ENCODE measurements at regions not wholly inside any gene's neighbourhood (a gene's known extent, or its start where the extent isn't known, plus 50 kb on each side); places are given as distances from the start of the nearest gene placed in this dataset.

GRCh38 chr2:75338461-75338860 lies 139.1 kb upstream of the TACR1 start:
- 86 to 87% methylated on average over 5 of the region's 5 CpGs for WGBS, 2 donors
- H3K9me3 ChIP-seq, result no peaks in the 10 kb centered on the region
- no peaks in the 10 kb centered on the region for H3K36me3 ChIP-seq
- no peak for TF ChIP-seq POLR2AphosphoS5 (IDR thresholded peaks at IDR 0.05)
- TF ChIP-seq, protein P1, sequence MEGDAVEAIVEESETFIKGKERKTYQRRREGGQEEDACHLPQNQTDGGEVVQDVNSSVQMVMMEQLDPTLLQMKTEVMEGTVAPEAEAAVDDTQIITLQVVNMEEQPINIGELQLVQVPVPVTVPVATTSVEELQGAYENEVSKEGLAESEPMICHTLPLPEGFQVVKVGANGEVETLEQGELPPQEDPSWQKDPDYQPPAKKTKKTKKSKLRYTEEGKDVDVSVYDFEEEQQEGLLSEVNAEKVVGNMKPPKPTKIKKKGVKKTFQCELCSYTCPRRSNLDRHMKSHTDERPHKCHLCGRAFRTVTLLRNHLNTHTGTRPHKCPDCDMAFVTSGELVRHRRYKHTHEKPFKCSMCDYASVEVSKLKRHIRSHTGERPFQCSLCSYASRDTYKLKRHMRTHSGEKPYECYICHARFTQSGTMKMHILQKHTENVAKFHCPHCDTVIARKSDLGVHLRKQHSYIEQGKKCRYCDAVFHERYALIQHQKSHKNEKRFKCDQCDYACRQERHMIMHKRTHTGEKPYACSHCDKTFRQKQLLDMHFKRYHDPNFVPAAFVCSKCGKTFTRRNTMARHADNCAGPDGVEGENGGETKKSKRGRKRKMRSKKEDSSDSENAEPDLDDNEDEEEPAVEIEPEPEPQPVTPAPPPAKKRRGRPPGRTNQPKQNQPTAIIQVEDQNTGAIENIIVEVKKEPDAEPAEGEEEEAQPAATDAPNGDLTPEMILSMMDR (IDR thresholded peaks at IDR 0.05), result no peak
- TF ChIP-seq POLR2A (IDR thresholded peaks at IDR 0.05), result no peak
- TF ChIP-seq EP300 (IDR thresholded peaks at IDR 0.05), result no peak
- no peaks in the 10 kb centered on the region for H3K27me3 ChIP-seq
- H3K4me3 ChIP-seq, result no peak overlapping the region
- DNase-seq (no peak), ATAC-seq (ENCODE audit: low FRiP score in 2 of 2) (no peak)
- no peak overlapping the region for H3K27ac ChIP-seq
- H3K4me1 ChIP-seq, result no peaks in the 10 kb centered on the region

DNA sequence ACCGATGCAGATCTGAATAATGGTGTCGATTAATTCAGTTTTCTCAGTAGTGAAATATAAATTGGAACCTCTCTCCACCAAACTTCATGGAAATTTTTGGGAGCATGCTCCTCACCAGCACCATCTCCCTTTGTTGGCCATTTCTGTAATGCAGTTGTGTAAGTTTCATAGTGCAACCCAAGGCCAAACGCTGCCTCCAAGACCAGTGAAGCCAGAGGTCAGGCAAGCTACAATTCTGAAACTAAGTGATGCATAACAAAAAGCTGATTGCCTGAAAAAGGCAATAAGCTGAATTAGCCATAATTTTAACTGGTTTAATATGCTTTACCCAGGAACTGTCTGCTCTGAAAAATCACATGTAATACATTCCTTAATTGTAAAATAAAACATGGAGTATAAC lies 138.3 kb upstream of the TACR1 start:
- Histone ChIP-seq H3K9me3 (no peaks in the 10 kb centered on the region), H3K36me3 (no peaks in the 10 kb centered on the region), H3K4me3 (no peak overlapping the region), H3K27ac (no peak overlapping the region), H3K4me1 (no peaks in the 10 kb centered on the region), H3K27me3 (no peaks in the 10 kb centered on the region)
- 82 to 98% methylated on average over 3 of the region's 3 CpGs for WGBS, 2 donors
- ATAC-seq (ENCODE audit: low FRiP score in 2 of 2) (no peak), DNase-seq (no peak)
- TF ChIP-seq POLR2A (IDR thresholded peaks at IDR 0.05) (no peak), POLR2AphosphoS5 (IDR thresholded peaks at IDR 0.05) (no peak), EP300 (IDR thresholded peaks at IDR 0.05) (no peak)
- TF ChIP-seq, protein P1 (IDR thresholded peaks at IDR 0.05), result no peak

DNA sequence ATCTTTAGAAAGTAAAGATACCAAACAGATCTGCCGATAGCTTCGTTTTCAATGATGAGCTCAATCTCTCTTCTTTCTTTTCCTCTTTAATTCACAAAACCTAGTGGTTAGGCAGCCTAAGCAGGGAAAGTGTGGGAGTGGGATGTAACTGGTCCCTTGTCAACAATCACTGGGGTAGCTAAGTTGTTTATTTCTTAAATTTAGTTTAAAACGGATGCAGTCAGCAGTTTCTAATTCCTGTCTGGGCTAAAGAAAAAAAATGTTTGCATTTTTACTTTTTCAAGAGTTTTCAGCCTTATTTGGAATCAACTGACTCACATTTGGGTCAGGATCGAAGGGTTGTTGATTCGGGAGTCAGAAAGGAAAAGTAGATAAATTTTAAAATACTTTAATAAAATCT lies 137.7 kb upstream of the TACR1 start:
- Histone ChIP-seq H3K4me3 (no peak overlapping the region), H3K27me3 (no peaks in the 10 kb centered on the region), H3K9me3 (no peaks in the 10 kb centered on the region), H3K27ac (no peak overlapping the region), H3K36me3 (no peaks in the 10 kb centered on the region), H3K4me1 (no peaks in the 10 kb centered on the region)
- ATAC-seq (ENCODE audit: low FRiP score in 2 of 2) (no peak), DNase-seq (no peak)
- WGBS, 2 donors, result 48 to 62% methylated on average over 5 of the region's 5 CpGs
- TF ChIP-seq, protein P1 (IDR thresholded peaks at IDR 0.05), result no peak

DNA sequence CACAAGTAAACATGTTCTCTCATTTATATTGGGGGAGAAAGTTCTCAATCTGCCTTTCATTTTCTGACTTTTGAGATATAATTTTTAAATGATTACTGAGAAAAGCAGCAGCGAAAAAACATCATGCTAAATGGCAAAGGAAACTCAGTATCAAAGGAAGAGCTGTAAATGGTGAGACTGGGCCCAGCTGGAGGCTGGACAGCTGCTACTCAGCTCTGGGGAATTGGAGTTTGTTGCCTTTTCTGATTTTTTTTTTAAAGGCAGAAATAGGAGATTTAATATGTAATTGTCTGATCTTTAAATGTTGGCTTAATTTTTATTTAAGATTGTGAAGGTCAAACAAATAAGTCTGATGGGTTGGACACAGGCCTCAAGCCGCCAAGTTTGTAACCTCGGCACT lies 137.1 kb upstream of the TACR1 start:
- Histone ChIP-seq H3K27me3 (no peaks in the 10 kb centered on the region), H3K36me3 (no peaks in the 10 kb centered on the region), H3K9me3 (no peaks in the 10 kb centered on the region), H3K4me1 (no peaks in the 10 kb centered on the region), H3K27ac (no peak overlapping the region), H3K4me3 (no peak overlapping the region)
- DNase-seq (no peak), ATAC-seq (ENCODE audit: low FRiP score in 2 of 2) (no peak)
- 74 to 78% methylated on average over 3 of the region's 3 CpGs for WGBS, 2 donors
- no peak for TF ChIP-seq EP300 (IDR thresholded peaks at IDR 0.05)
- TF ChIP-seq, protein P1 (IDR thresholded peaks at IDR 0.05), result no peak
- no peak for TF ChIP-seq POLR2A (IDR thresholded peaks at IDR 0.05)
- no peak for TF ChIP-seq POLR2AphosphoS5 (IDR thresholded peaks at IDR 0.05)

DNA sequence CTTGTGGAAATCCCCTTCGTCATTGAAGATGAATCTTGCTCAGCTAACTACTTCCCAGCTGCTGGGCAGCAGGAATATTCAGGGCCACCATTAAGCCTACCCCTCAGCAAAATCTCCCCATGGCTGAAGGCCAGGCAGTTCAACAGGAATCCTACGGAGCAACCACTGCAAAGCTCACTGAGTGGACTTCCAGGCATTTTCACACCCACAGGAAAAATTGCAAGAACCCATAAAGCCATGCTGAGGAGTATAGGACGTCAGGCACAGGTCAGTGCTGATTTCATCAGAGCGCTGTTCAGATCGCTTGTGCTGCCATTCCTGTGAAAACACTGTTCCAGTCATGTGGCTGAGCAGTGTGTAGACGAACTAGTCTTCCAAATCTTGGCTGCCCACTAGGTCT lies 134.8 kb upstream of the TACR1 start:
- no peak for TF ChIP-seq EP300 (IDR thresholded peaks at IDR 0.05)
- TF ChIP-seq POLR2A (IDR thresholded peaks at IDR 0.05), result no peak
- TF ChIP-seq, protein P1 (IDR thresholded peaks at IDR 0.05), result no peak
- no peak for TF ChIP-seq POLR2AphosphoS5 (IDR thresholded peaks at IDR 0.05)
- Histone ChIP-seq H3K27me3 (no peaks in the 10 kb centered on the region), H3K36me3 (no peaks in the 10 kb centered on the region), H3K4me1 (no peaks in the 10 kb centered on the region), H3K27ac (no peak overlapping the region), H3K9me3 (no peaks in the 10 kb centered on the region), H3K4me3 (no peak overlapping the region)
- ATAC-seq (ENCODE audit: low FRiP score in 2 of 2) (no peak), DNase-seq (no peak)
- WGBS, 2 donors, result 91 to 97% methylated on average over 6 of the region's 6 CpGs

Data from upper lobe of left lung (tissue), 6 donors.